OCI-LY7 (cell line): ENCODE measurements at regions not wholly inside any gene's neighbourhood (a gene's known extent, or its start where the extent isn't known, plus 50 kb on each side); places are given as distances from the start of the nearest gene placed in this dataset.

Experiments used
- BruUV-seq: library from RNA; stranded (reverse); fragments of 400-500 nt; replicated peaks from 2 replicates; lab custom pipeline; 2021; lab: Mats Ljungman, UMichigan
- CTCF ChIA-PET: fragments of 300-600 bp; sonication (Branson Sonifier 250); formaldehyde crosslinking; loops from one replicate; lab custom pipeline; 2022; ENCODE audit warnings: antibody characterized with exemption; ENCODE audit not compliant: unreplicated experiment; lab: Charles Lee
- POLR2A ChIA-PET: fragments of 300-600 bp; sonication (Branson Sonifier 250); formaldehyde crosslinking; loops from one replicate; lab custom pipeline; 2022; ENCODE audit warnings: antibody characterized with exemption; lab: Charles Lee
- DNase-seq: peaks from one replicate; pipeline ENCODE4 v3.0.0-alpha.2; 2015; ENCODE audit warnings: low spot score
- H2AFZ ChIP-seq: fragments of 200-600 bp; sonication (generic), shearing (Covaris generic); 2 replicates; pipeline ENCODE4 v1.6.1; 2014; ENCODE audit warnings: mild to moderate bottlenecking, antibody characterized with exemption, low read length, moderate library complexity
- H3K27ac ChIP-seq: fragments of 200-600 bp; sonication (generic); 2 replicates; pipeline ENCODE4 v1.5.1; 2014; ENCODE audit warnings: mixed run types, low read depth, mild to moderate bottlenecking, moderate library complexity, low read length, inconsistent platforms; ENCODE audit not compliant: poor library complexity, severe bottlenecking
- H3K36me3 ChIP-seq: fragments of 200-600 bp; sonication (generic); 2 replicates; pipeline ENCODE4 v1.6.1; 2014; ENCODE audit warnings: mild to moderate bottlenecking, antibody characterized with exemption, low read length, moderate library complexity, mixed read lengths; ENCODE audit not compliant: insufficient read depth
- H3K4me1 ChIP-seq: fragments of 200-600 bp; sonication (generic); 2 replicates; pipeline ENCODE4 v1.5.1; 2014; ENCODE audit warnings: mild to moderate bottlenecking, low read length; ENCODE audit not compliant: insufficient read depth, poor library complexity, severe bottlenecking
- H3K4me2 ChIP-seq: fragments of 200-600 bp; sonication (generic); 2 replicates; pipeline ENCODE4 v1.6.1; 2014; ENCODE audit warnings: mild to moderate bottlenecking, low read length
- H3K4me3 ChIP-seq: fragments of 200-600 bp; sonication (generic); 2 replicates; pipeline ENCODE4 v1.5.1; 2014; ENCODE audit warnings: mild to moderate bottlenecking, low read depth, low read length; ENCODE audit not compliant: poor library complexity, severe bottlenecking
- H3K79me2 ChIP-seq: fragments of 200-600 bp; sonication (generic); 2 replicates; pipeline ENCODE4 v1.6.1; 2016; ENCODE audit warnings: low read depth, mild to moderate bottlenecking, low read length, moderate library complexity, mixed read lengths; ENCODE audit not compliant: insufficient read depth
- H3K9me2 ChIP-seq: fragments of 200-600 bp; sonication (generic); 2 replicates; pipeline ENCODE4 v1.6.1; 2016; ENCODE audit warnings: mild to moderate bottlenecking, low read length, mixed read lengths; ENCODE audit not compliant: insufficient read depth
- H3K9me3 ChIP-seq: fragments of 200-600 bp; sonication (generic); 2 replicates; pipeline ENCODE4 v1.6.1; 2014; ENCODE audit warnings: mild to moderate bottlenecking, mixed run types, low read length, mixed read lengths
- H4K20me1 ChIP-seq: fragments of 200-600 bp; sonication (generic); 2 replicates; pipeline ENCODE4 v1.6.1; 2014; ENCODE audit warnings: mild to moderate bottlenecking, antibody characterized with exemption, low read length, moderate library complexity, mixed read lengths; ENCODE audit not compliant: insufficient read depth
- EZH2phosphoT487 ChIP-seq: fragments of 200-600 bp; sonication (generic); IDR thresholded peaks from 2 replicates; pipeline ENCODE4 v1.6.1; 2018; ENCODE audit warnings: low read depth, borderline replicate concordance, mild to moderate bottlenecking, mixed run types, antibody characterized with exemption, low read length, moderate library complexity, mixed read lengths
- intact Hi-C: fragments of 100-400 bp; cut with micrococcal nuclease; formaldehyde crosslinking; loops from one replicate; pipeline ENCODE4 v1.10.0; 2022; ENCODE audit not compliant: unreplicated experiment
- TF ChIP-seq, protein P1 (sequence below): fragments of 200-600 bp; sonication (generic); conservative IDR thresholded peaks from 2 replicates; pipeline ENCODE4 v1.5.1; 2014; ENCODE audit warnings: mild to moderate bottlenecking, antibody characterized with exemption, low read length, moderate library complexity, mixed read lengths

DNA sequence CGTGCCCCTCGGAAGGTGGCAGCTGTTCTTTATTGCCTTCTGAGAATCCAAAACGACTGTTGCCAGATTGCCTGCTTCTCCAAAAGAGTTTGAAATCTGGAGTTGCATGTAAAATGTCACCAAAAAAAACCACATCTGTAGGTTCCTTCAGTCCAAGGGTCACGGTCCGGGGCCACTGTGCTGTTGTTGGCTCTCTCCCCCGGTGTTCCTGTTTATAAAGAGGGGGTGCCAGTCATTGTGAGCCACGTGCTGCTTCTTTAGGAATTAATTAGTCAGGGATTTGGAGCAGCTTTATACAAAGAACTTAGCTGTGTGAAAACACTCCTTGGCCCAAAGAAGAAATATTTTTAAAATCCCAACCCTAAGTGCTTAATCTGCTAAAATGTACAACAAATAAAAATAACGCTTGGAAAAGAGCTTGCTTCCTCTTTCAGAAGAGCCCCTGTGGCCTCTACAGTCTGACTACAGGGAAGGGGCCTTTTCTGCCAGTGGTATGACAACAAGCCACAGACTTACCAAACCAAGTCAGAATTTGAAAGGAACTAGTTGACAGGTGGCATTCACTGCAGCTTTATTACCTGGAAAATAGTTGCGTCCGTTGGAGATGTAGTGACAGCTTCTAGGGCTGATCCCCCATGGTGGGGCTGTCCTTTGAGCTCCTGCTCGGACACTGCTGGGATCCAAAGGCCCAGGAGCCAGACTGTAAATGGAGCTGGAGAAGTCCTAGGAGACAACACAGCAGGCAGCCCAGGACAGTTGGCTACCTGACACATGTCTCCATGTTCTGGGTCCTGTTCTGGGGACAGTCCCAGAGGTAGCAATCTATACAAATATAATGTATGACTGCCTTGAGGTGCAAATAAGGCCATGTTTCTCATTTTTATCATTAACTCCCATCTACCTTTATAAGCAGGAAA lies 84.5 kb upstream of the SLC1A4 start:
- no peaks in the 10 kb centered on the region for H3K79me2 ChIP-seq
- peak overlapping the region; percentile 10 for H3K27ac ChIP-seq
- ChIA-PET POLR2A (interaction anchor here (0.6 to 2.7 kb wide), 6 partner anchors 10 to 86 kb away, joined by 3 to 18 read pairs (median 5); no protein-coding TSS in a partner anchor), CTCF (interaction anchor here (0.6 kb wide), 1 partner anchor 82 kb away, joined by 4 read pairs; no protein-coding TSS in a partner anchor)
- TF ChIP-seq, protein P1, sequence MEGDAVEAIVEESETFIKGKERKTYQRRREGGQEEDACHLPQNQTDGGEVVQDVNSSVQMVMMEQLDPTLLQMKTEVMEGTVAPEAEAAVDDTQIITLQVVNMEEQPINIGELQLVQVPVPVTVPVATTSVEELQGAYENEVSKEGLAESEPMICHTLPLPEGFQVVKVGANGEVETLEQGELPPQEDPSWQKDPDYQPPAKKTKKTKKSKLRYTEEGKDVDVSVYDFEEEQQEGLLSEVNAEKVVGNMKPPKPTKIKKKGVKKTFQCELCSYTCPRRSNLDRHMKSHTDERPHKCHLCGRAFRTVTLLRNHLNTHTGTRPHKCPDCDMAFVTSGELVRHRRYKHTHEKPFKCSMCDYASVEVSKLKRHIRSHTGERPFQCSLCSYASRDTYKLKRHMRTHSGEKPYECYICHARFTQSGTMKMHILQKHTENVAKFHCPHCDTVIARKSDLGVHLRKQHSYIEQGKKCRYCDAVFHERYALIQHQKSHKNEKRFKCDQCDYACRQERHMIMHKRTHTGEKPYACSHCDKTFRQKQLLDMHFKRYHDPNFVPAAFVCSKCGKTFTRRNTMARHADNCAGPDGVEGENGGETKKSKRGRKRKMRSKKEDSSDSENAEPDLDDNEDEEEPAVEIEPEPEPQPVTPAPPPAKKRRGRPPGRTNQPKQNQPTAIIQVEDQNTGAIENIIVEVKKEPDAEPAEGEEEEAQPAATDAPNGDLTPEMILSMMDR = no peak
- TF ChIP-seq EZH2phosphoT487 = no peak
- peaks cover 29% of the 10 kb centered on the region for H3K4me1 ChIP-seq
- H3K9me2 ChIP-seq = no peaks in the 10 kb centered on the region
- H3K4me3 ChIP-seq = no peak overlapping the region
- H3K36me3 ChIP-seq = no peaks in the 10 kb centered on the region
- H2AFZ ChIP-seq = peak overlapping the region; percentile 46; the same call in 1 of the 2 replicates
- no peak for DNase-seq
- no peaks in the 10 kb centered on the region for H4K20me1 ChIP-seq
- intact Hi-C loops = no loop called here
- peak overlapping the region; percentile 47 for H3K4me2 ChIP-seq
- BruUV-seq = no TSS peak
- no peaks in the 10 kb centered on the region for H3K9me3 ChIP-seq

DNA sequence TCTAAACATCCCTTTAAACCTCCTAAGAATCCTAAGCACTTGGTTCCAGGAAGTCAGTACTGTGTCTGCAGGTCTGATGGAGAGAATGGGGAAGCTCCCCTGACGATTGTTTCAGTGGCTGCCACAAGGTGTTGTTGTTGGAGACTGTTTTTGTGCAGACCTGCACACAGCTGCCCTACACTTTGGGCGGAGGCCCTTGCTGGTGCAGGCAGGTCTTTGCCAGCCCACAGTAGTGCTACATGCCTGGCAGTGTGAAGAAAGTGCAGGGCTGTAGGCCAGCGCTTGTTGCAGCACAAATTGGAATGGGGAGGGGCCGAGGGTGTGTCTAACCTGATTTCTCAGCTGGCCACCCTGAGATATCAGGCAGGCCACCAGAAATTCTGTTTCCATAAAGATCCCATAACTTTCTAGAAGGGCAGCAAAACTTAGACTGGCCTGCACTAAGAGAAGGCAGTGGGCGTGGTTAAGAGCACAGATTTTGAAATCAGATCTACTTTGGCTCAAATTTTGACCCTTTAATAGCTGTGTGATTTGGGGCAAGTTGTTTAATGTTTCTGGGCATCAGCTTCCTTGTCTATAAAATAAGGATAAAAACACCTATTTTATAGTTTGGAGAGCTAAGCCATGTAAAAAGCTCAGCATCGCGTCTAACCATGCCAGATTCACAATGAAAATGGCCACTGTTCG lies 83.7 kb upstream of the SLC1A4 start:
- Histone ChIP-seq H4K20me1 (no peaks in the 10 kb centered on the region), H3K4me1 (peaks cover 29% of the 10 kb centered on the region), H3K36me3 (no peaks in the 10 kb centered on the region), H3K9me2 (no peaks in the 10 kb centered on the region), H2AFZ (peak overlapping the region; percentile 46; the same call in 1 of the 2 replicates), H3K79me2 (no peaks in the 10 kb centered on the region), H3K4me3 (no peak overlapping the region), H3K27ac (peak overlapping the region; percentile 10), H3K9me3 (no peaks in the 10 kb centered on the region), H3K4me2 (peak overlapping the region; percentile 47)
- TF ChIP-seq, protein P1 = peak; percentile 47; the same call in 1 of the 2 replicates
- no peak for TF ChIP-seq EZH2phosphoT487
- ChIA-PET POLR2A (interaction anchor here (0.7 to 2.7 kb wide), 5 partner anchors 9 to 149 kb away, joined by 3 to 18 read pairs (median 4); no protein-coding TSS in a partner anchor), CTCF (no interaction called here)
- DNase-seq = peak; percentile 67
- intact Hi-C loops = no loop called here
- no TSS peak for BruUV-seq
